Breast epithelium (tissue), 3 donors: ENCODE measurements at regions not wholly inside any gene's neighbourhood (a gene's known extent, or its start where the extent isn't known, plus 50 kb on each side); places are given as distances from the start of the nearest gene placed in this dataset.

Experiments used
- POLR2A ChIP-seq: fragments of 450-650 bp; IDR thresholded peaks from one replicate; pipeline ENCODE4 v1.6.1; 2016; ENCODE audit warnings: antibody characterized with exemption, mild to moderate bottlenecking, moderate library complexity
- TF ChIP-seq, protein P1 (sequence below), 3 donors: fragments of 450-650 bp; IDR thresholded peaks; one replicate each; pipeline ENCODE4 v1.5.1; 2016 to 2017; ENCODE audit warnings: antibody characterized with exemption in 3 of 3, mild to moderate bottlenecking in 3 of 3, moderate library complexity in 3 of 3

DNA sequence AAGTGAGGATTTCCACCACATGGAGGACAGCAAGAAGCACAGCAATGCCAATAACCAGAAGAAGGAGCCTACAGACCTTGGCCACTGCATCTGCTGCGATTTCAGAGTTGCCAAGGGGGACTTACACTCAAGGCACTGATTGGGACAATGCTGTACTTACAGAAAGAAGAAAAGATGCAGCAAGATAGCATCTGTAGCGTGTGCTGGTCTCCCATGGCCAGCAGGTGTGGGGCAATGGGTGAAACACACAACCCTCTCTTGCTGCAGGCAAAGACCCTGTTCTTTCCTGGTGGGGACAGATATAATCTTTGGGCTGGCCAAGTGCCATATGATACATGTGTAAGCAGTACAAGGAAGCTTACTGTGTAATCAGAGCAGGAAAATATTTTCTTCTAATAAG is 85.4 kb upstream of the GPR45 start:
- no peak for TF ChIP-seq POLR2A
- TF ChIP-seq, protein P1, sequence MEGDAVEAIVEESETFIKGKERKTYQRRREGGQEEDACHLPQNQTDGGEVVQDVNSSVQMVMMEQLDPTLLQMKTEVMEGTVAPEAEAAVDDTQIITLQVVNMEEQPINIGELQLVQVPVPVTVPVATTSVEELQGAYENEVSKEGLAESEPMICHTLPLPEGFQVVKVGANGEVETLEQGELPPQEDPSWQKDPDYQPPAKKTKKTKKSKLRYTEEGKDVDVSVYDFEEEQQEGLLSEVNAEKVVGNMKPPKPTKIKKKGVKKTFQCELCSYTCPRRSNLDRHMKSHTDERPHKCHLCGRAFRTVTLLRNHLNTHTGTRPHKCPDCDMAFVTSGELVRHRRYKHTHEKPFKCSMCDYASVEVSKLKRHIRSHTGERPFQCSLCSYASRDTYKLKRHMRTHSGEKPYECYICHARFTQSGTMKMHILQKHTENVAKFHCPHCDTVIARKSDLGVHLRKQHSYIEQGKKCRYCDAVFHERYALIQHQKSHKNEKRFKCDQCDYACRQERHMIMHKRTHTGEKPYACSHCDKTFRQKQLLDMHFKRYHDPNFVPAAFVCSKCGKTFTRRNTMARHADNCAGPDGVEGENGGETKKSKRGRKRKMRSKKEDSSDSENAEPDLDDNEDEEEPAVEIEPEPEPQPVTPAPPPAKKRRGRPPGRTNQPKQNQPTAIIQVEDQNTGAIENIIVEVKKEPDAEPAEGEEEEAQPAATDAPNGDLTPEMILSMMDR (IDR thresholded peaks at IDR 0.05), result no peak
